GM06990 (cell line): ENCODE measurements at regions not wholly inside any gene's neighbourhood (a gene's known extent, or its start where the extent isn't known, plus 50 kb on each side); places are given as distances from the start of the nearest gene placed in this dataset.

Source experiments
- DNase-seq: peaks from one replicate; pipeline ENCODE4 v3.0.0-alpha.2; 2011; ENCODE audit not compliant: insufficient read length; ENCODE audit errors: extremely low read depth
- H3K27me3 ChIP-seq: replicated peaks from 2 replicates; pipeline ENCODE4 v1.6.0; 2011; ENCODE audit warnings: low read length; ENCODE audit not compliant: control insufficient read depth, insufficient read depth
- H3K36me3 ChIP-seq: 2 replicates; pipeline ENCODE4 v1.5.1; 2011; ENCODE audit warnings: low read length; ENCODE audit not compliant: control insufficient read depth, insufficient read depth
- H3K4me3 ChIP-seq: replicated peaks from 2 replicates; pipeline ENCODE4 v1.5.1; 2011; ENCODE audit warnings: low read depth, mild to moderate bottlenecking, control low read depth, low read length
- CTCF ChIP-seq: IDR thresholded peaks from 2 replicates; pipeline ENCODE4 v1.5.1; 2011; ENCODE audit warnings: low read length, control low read depth, mild to moderate bottlenecking, inconsistent platforms; ENCODE audit not compliant: insufficient read depth, poor library complexity, severe bottlenecking

GRCh38 chr1:194256010-194256409, 1069.6 kb upstream of the B3GALT2 start:
- Histone ChIP-seq H3K4me3 (no peak overlapping the region), H3K27me3 (no peaks in the 10 kb centered on the region), H3K36me3 (no peaks in the 10 kb centered on the region)
- no peak for TF ChIP-seq CTCF
- DNase-seq = no peak

GRCh38 chr1:194252199-194252598, 1065.8 kb upstream of the B3GALT2 start:
- Histone ChIP-seq H3K36me3 (no peaks in the 10 kb centered on the region), H3K27me3 (no peaks in the 10 kb centered on the region), H3K4me3 (no peak overlapping the region)
- no peak for TF ChIP-seq CTCF
- no peak for DNase-seq

GRCh38 chr1:194241215-194241614, 1054.8 kb upstream of the B3GALT2 start:
- no peaks in the 10 kb centered on the region for H3K27me3 ChIP-seq
- DNase-seq = no peak
- no peaks in the 10 kb centered on the region for H3K36me3 ChIP-seq
- no peak for TF ChIP-seq CTCF
- no peak overlapping the region for H3K4me3 ChIP-seq

GRCh38 chr1:194233069-194233468, 1046.7 kb upstream of the B3GALT2 start:
- H3K36me3 ChIP-seq = no peaks in the 10 kb centered on the region
- H3K4me3 ChIP-seq = no peak overlapping the region
- no peak for DNase-seq
- TF ChIP-seq CTCF = no peak
- no peaks in the 10 kb centered on the region for H3K27me3 ChIP-seq

- H3K4me3 ChIP-seq = no peak overlapping the region
- no peak for TF ChIP-seq CTCF
- no peaks in the 10 kb centered on the region for H3K27me3 ChIP-seq
- no peak for DNase-seq
- no peaks in the 10 kb centered on the region for H3K36me3 ChIP-seq
These were observed 1044.1 kb upstream of the B3GALT2 start for GRCh38 chr1:194230351-194231144.
